ENCODE measurements at regions not wholly inside any gene's neighbourhood (a gene's known extent, or its start where the extent isn't known, plus 50 kb on each side); places are given as distances from the start of the nearest gene placed in this dataset.

DNA sequence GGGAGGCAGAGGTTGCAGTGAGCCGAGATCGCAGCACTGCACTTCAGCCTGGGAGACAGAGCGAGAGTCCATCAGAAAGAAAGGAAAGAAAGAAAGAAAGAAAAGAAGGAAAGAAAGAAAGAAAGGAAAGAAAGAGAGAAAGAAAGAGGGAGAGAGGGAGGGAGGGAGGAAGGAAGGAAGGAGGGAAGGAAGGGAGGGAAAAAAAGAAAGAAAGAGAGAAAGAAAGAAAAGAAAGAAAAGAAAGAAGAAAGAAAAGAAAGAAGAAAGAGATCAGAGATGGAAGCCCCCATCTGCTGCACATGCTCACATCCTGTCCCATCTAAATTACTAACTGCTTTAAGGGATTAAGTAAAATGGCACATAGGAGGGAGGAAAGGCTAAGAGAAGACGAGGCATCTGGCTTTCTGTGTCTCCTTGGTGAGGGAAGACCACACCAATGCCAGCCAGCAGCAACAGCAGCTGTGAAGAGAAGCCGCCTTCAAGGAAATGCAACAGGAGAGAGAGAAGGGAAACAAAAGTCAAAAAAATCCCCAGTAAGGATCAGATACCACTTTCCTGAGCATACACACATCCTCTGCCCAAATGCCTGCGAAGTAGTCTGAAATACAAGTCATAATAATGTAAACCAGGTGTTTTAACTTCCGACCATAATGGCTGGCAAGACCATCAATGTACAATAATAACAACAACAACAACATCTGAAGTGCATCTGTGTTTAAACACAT lies 300.2 kb upstream of the JARID2 start:
- no peak for DNase-seq
- WGBS (ENCODE audit: low lambda C conversion rate), result 45% methylated on average over 7 of the region's 7 CpGs

DNA sequence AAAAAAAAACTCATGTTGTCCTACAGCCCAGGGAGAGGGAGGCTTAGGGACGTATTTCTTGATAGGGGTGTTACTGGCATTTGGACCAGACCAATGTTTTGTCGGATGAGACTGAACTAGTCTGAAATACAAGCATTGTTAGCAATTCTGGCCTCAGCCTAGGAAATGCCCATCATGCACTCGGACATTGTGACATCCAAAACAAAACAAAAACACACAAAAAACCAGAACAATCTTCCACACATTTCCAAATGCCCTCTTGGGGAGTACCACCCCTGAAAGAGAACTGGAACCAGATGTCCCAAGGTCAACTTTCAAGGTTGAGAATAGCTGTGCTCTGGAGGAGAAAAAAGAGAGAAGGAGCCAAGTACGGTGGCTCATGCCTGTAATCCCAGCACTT lies 299.1 kb upstream of the JARID2 start:
- H3F3A ChIP-seq (replicated peaks; ENCODE audit: insufficient read depth), result no peaks in the 10 kb centered on the region
- POLR2A ChIA-PET, result no interaction called here
- no peaks in the 10 kb centered on the region for H3K4me1 ChIP-seq (ENCODE audit: control insufficient read depth in 1 of 2, insufficient read depth in 2 of 2, low read depth in 1 of 2, low read length in 1 of 2)
- H3K4me2 ChIP-seq, result no peak overlapping the region
- no peaks in the 10 kb centered on the region for H3K9me3 ChIP-seq
- no peaks in the 10 kb centered on the region for H3K27me3 ChIP-seq (ENCODE audit: insufficient read depth)
- H3K9ac ChIP-seq, result no peak overlapping the region
- 46% methylated on average over 4 of the region's 4 CpGs for WGBS (ENCODE audit: low lambda C conversion rate)
- TF ChIP-seq TEAD4 (IDR thresholded peaks at IDR 0.05; ENCODE audit: borderline replicate concordance, insufficient read depth) (no peak), MEF2A (IDR thresholded peaks at IDR 0.05; ENCODE audit: borderline replicate concordance, low read depth) (no peak)
- H3K79me2 ChIP-seq (ENCODE audit: insufficient read depth), result no peaks in the 10 kb centered on the region
- CTCF ChIA-PET, result no interaction called here
- H3K9me2 ChIP-seq, result no peaks in the 10 kb centered on the region
- H3K27ac ChIP-seq (ENCODE audit: low read depth in 2 of 2, low read length in 1 of 2), result no peak overlapping the region
- no peaks in the 10 kb centered on the region for H3K36me3 ChIP-seq (replicated peaks in 1 of 2; ENCODE audit: control insufficient read depth in 1 of 2, insufficient read depth in 2 of 2, low read length in 1 of 2)
- H2AFZ ChIP-seq (ENCODE audit: low read depth), result no peak overlapping the region
- H3K4me3 ChIP-seq (ENCODE audit: low read depth in 2 of 2, low read length in 1 of 2), result no peak overlapping the region
- DNase-seq, result no peak
- no peaks in the 10 kb centered on the region for H4K20me1 ChIP-seq (ENCODE audit: insufficient read depth)

More for the DNA sequence above, 300.2 kb upstream of the JARID2 start:
- no peaks in the 10 kb centered on the region for H3K79me2 ChIP-seq (ENCODE audit: insufficient read depth)
- no peak overlapping the region for H3K4me2 ChIP-seq
- no peaks in the 10 kb centered on the region for H3K4me1 ChIP-seq (ENCODE audit: control insufficient read depth in 1 of 2, insufficient read depth in 2 of 2, low read depth in 1 of 2, low read length in 1 of 2)
- no peak for TF ChIP-seq TAF1 (IDR thresholded peaks at IDR 0.05; ENCODE audit: borderline replicate concordance, low read depth, low read length)
- no peak for TF ChIP-seq ELF1 (IDR thresholded peaks at IDR 0.05)
- TF ChIP-seq MXI1 (IDR thresholded peaks at IDR 0.05; ENCODE audit: low read depth, low read length), result no peak
- no peak for TF ChIP-seq RFX5 (IDR thresholded peaks at IDR 0.05; ENCODE audit: low read length)
- TF ChIP-seq CHD2 (IDR thresholded peaks at IDR 0.05; ENCODE audit: low read length, partially characterized antibody), result no peak
- TF ChIP-seq, protein P1, sequence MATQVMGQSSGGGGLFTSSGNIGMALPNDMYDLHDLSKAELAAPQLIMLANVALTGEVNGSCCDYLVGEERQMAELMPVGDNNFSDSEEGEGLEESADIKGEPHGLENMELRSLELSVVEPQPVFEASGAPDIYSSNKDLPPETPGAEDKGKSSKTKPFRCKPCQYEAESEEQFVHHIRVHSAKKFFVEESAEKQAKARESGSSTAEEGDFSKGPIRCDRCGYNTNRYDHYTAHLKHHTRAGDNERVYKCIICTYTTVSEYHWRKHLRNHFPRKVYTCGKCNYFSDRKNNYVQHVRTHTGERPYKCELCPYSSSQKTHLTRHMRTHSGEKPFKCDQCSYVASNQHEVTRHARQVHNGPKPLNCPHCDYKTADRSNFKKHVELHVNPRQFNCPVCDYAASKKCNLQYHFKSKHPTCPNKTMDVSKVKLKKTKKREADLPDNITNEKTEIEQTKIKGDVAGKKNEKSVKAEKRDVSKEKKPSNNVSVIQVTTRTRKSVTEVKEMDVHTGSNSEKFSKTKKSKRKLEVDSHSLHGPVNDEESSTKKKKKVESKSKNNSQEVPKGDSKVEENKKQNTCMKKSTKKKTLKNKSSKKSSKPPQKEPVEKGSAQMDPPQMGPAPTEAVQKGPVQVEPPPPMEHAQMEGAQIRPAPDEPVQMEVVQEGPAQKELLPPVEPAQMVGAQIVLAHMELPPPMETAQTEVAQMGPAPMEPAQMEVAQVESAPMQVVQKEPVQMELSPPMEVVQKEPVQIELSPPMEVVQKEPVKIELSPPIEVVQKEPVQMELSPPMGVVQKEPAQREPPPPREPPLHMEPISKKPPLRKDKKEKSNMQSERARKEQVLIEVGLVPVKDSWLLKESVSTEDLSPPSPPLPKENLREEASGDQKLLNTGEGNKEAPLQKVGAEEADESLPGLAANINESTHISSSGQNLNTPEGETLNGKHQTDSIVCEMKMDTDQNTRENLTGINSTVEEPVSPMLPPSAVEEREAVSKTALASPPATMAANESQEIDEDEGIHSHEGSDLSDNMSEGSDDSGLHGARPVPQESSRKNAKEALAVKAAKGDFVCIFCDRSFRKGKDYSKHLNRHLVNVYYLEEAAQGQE (IDR thresholded peaks at IDR 0.05; ENCODE audit: low read depth, low read length), result no peak
- POLR2A ChIA-PET, result no interaction called here
- H3K9ac ChIP-seq, result no peak overlapping the region
- no peaks in the 10 kb centered on the region for H3K9me3 ChIP-seq
- CTCF ChIA-PET, result no interaction called here
- H3K9me2 ChIP-seq, result no peaks in the 10 kb centered on the region
- no peak overlapping the region for H3K4me3 ChIP-seq (ENCODE audit: low read depth in 2 of 2, low read length in 1 of 2)
- H3F3A ChIP-seq (replicated peaks; ENCODE audit: insufficient read depth), result no peaks in the 10 kb centered on the region
- H3K27me3 ChIP-seq (ENCODE audit: insufficient read depth), result no peaks in the 10 kb centered on the region
- no peak overlapping the region for H3K27ac ChIP-seq (ENCODE audit: low read depth in 2 of 2, low read length in 1 of 2)
- no peak overlapping the region for H2AFZ ChIP-seq (ENCODE audit: low read depth)
- no peaks in the 10 kb centered on the region for H4K20me1 ChIP-seq (ENCODE audit: insufficient read depth)
- H3K36me3 ChIP-seq (replicated peaks in 1 of 2; ENCODE audit: control insufficient read depth in 1 of 2, insufficient read depth in 2 of 2, low read length in 1 of 2), result no peaks in the 10 kb centered on the region

All from SK-N-SH (cell line).